DND-41 (cell line): ENCODE measurements at regions not wholly inside any gene's neighbourhood (a gene's known extent, or its start where the extent isn't known, plus 50 kb on each side); places are given as distances from the start of the nearest gene placed in this dataset.

Source experiments
- ATAC-seq: fragments of 200-7000 bp; cut with Tn5 transposase; 3 replicates; pipeline ENCODE4 v1.9.1; 2021; ENCODE audit warnings: low read depth; ENCODE audit not compliant: insufficient read depth
- DNase-seq: peaks from one replicate; pipeline ENCODE4 v3.0.0-alpha.2; 2020
- H2AFZ ChIP-seq: 2 replicates; pipeline ENCODE4 v1.6.0; 2012; ENCODE audit warnings: low read depth, low read length
- H3K27ac ChIP-seq: 2 replicates; pipeline ENCODE4 v1.5.1; 2012; ENCODE audit warnings: low read length, inconsistent platforms
- H3K27me3 ChIP-seq: fragments of 200-600 bp; sonication (generic); 2 replicates; pipeline ENCODE4 v1.6.0; 2012; ENCODE audit warnings: low read length, mild to moderate bottlenecking, inconsistent platforms; ENCODE audit not compliant: insufficient read depth, poor library complexity
- H3K36me3 ChIP-seq: 2 replicates; pipeline ENCODE4 v1.5.1; 2012; ENCODE audit warnings: low read length, inconsistent platforms; ENCODE audit not compliant: insufficient read depth
- H3K4me1 ChIP-seq: 2 replicates; pipeline ENCODE4 v1.5.1; 2012; ENCODE audit warnings: mild to moderate bottlenecking, low read length; ENCODE audit not compliant: insufficient read depth
- H3K4me2 ChIP-seq: 2 replicates; pipeline ENCODE4 v1.6.0; 2012; ENCODE audit warnings: mild to moderate bottlenecking, moderate library complexity, low read length, inconsistent platforms; ENCODE audit not compliant: insufficient read depth
- H3K4me3 ChIP-seq, 2 experiments: fragments of 200-600 bp in 1 of 2; shearing (Covaris generic) in 1 of 2; 2 replicates each; pipeline ENCODE4 v1.5.1; 2012 to 2016; ENCODE audit warnings: inconsistent platforms in 2 of 2, low read length in 2 of 2, mild to moderate bottlenecking in 2 of 2, low read depth in 1 of 2, moderate library complexity in 1 of 2
- H3K79me2 ChIP-seq: 2 replicates; pipeline ENCODE4 v1.6.0; 2012; ENCODE audit warnings: low read length, inconsistent platforms; ENCODE audit not compliant: insufficient read depth
- H3K9ac ChIP-seq: 2 replicates; pipeline ENCODE4 v1.6.0; 2012; ENCODE audit warnings: low read depth, mild to moderate bottlenecking, inconsistent platforms, low read length, moderate library complexity
- H3K9me3 ChIP-seq: 2 replicates; pipeline ENCODE4 v1.5.1; 2012; ENCODE audit warnings: low read length, moderate library complexity, mild to moderate bottlenecking, inconsistent platforms; ENCODE audit not compliant: insufficient read depth, severe bottlenecking
- H4K20me1 ChIP-seq: 2 replicates; pipeline ENCODE4 v1.6.0; 2012; ENCODE audit warnings: low read length; ENCODE audit not compliant: insufficient read depth
- CTCF ChIP-seq: IDR thresholded peaks from 2 replicates; pipeline ENCODE4 v1.5.1; 2012; ENCODE audit warnings: borderline replicate concordance, low read length, moderate library complexity, mild to moderate bottlenecking; ENCODE audit not compliant: poor library complexity, severe bottlenecking; ENCODE audit errors: extremely low read depth
- EZH2 ChIP-seq: IDR thresholded peaks from 3 replicates; pipeline ENCODE4 v1.6.1; 2012; ENCODE audit warnings: borderline replicate concordance, low read depth, mild to moderate bottlenecking, moderate library complexity, low read length, inconsistent platforms; ENCODE audit not compliant: severe bottlenecking

GRCh38 chr9:18040327-18040726 is 433.6 kb upstream of the ADAMTSL1 start:
- Histone ChIP-seq H3K9me3 (no peaks in the 10 kb centered on the region), H3K9ac (no peak overlapping the region), H3K79me2 (no peaks in the 10 kb centered on the region), H3K4me3 (no peak overlapping the region), H3K4me2 (no peak overlapping the region), H3K4me1 (no peaks in the 10 kb centered on the region), H4K20me1 (no peaks in the 10 kb centered on the region), H3K27me3 (no peaks in the 10 kb centered on the region), H2AFZ (no peak overlapping the region), H3K27ac (no peak overlapping the region), H3K36me3 (no peaks in the 10 kb centered on the region)
- no peak for TF ChIP-seq CTCF
- no peak for TF ChIP-seq EZH2
- ATAC-seq, result no peak
- no peak for DNase-seq

GRCh38 chr9:18043978-18044377 is 430.0 kb upstream of the ADAMTSL1 start:
- H4K20me1 ChIP-seq, result no peaks in the 10 kb centered on the region
- no peak overlapping the region for H3K4me3 ChIP-seq
- ATAC-seq (no peak), DNase-seq (no peak)
- TF ChIP-seq EZH2, result no peak
- no peak for TF ChIP-seq CTCF
- H3K36me3 ChIP-seq, result no peaks in the 10 kb centered on the region
- H2AFZ ChIP-seq, result no peak overlapping the region
- no peak overlapping the region for H3K4me2 ChIP-seq
- no peak overlapping the region for H3K27ac ChIP-seq
- no peak overlapping the region for H3K9ac ChIP-seq
- H3K4me1 ChIP-seq, result no peaks in the 10 kb centered on the region
- H3K79me2 ChIP-seq, result no peaks in the 10 kb centered on the region
- H3K27me3 ChIP-seq, result no peaks in the 10 kb centered on the region
- no peaks in the 10 kb centered on the region for H3K9me3 ChIP-seq

GRCh38 chr9:18045326-18045725 is 428.6 kb upstream of the ADAMTSL1 start:
- no peak for ATAC-seq
- Histone ChIP-seq H3K4me3 (no peak overlapping the region), H3K27ac (no peak overlapping the region), H3K36me3 (no peaks in the 10 kb centered on the region), H2AFZ (no peak overlapping the region), H3K79me2 (no peaks in the 10 kb centered on the region), H3K9ac (no peak overlapping the region), H3K27me3 (no peaks in the 10 kb centered on the region), H3K9me3 (no peaks in the 10 kb centered on the region), H3K4me1 (no peaks in the 10 kb centered on the region), H4K20me1 (no peaks in the 10 kb centered on the region), H3K4me2 (no peak overlapping the region)
- no peak for DNase-seq
- TF ChIP-seq CTCF, result no peak
- no peak for TF ChIP-seq EZH2

GRCh38 chr9:18046068-18046467 is 427.9 kb upstream of the ADAMTSL1 start:
- no peaks in the 10 kb centered on the region for H4K20me1 ChIP-seq
- no peaks in the 10 kb centered on the region for H3K36me3 ChIP-seq
- H2AFZ ChIP-seq, result no peak overlapping the region
- no peak overlapping the region for H3K4me2 ChIP-seq
- H3K9ac ChIP-seq, result no peak overlapping the region
- H3K27me3 ChIP-seq, result no peaks in the 10 kb centered on the region
- DNase-seq (no peak), ATAC-seq (no peak)
- H3K9me3 ChIP-seq, result no peaks in the 10 kb centered on the region
- no peak overlapping the region for H3K27ac ChIP-seq
- H3K4me3 ChIP-seq, result no peak overlapping the region
- H3K79me2 ChIP-seq, result no peaks in the 10 kb centered on the region
- TF ChIP-seq CTCF, result no peak
- TF ChIP-seq EZH2, result no peak
- no peaks in the 10 kb centered on the region for H3K4me1 ChIP-seq
